SK-N-MC (cell line): ENCODE measurements at regions not wholly inside any gene's neighbourhood (a gene's known extent, or its start where the extent isn't known, plus 50 kb on each side); places are given as distances from the start of the nearest gene placed in this dataset.

Experiments
- DNase-seq: peaks from one replicate; pipeline ENCODE4 v3.0.0-alpha.2; 2011; ENCODE audit warnings: low read depth, low spot score
- H3K27ac ChIP-seq: fragments of 200-600 bp; sonication (generic); 2 replicates; pipeline ENCODE4 v1.5.1; 2016; ENCODE audit warnings: mixed run types
- H3K36me3 ChIP-seq: fragments of 200-600 bp; sonication (generic); 2 replicates; pipeline ENCODE4 v1.6.1; 2017; ENCODE audit warnings: antibody characterized with exemption, low read length, mixed read lengths; ENCODE audit not compliant: insufficient read depth
- H3K4me3 ChIP-seq: fragments of 200-600 bp; sonication (generic); 2 replicates; pipeline ENCODE4 v1.5.1; 2016
- H3K9ac ChIP-seq: fragments of 200-600 bp; sonication (generic); 2 replicates; pipeline ENCODE4 v1.8.0; 2017; ENCODE audit warnings: mixed run types, mixed read lengths; ENCODE audit not compliant: insufficient read length
- H3K9me3 ChIP-seq: fragments of 200-600 bp; sonication (generic); 2 replicates; pipeline ENCODE4 v1.6.1; 2017; ENCODE audit warnings: low read depth, mild to moderate bottlenecking, antibody characterized with exemption, low read length, moderate library complexity, mixed read lengths
- EZH2 ChIP-seq: fragments of 200-600 bp; sonication (generic); IDR thresholded peaks from one replicate; pipeline ENCODE4 v1.6.1; 2017; ENCODE audit warnings: antibody characterized with exemption
- FOXP2 ChIP-seq: optimal IDR thresholded peaks from 2 replicates; pipeline ENCODE3; 2011; ENCODE audit warnings: mild to moderate bottlenecking, moderate library complexity; ENCODE audit not compliant: insufficient read depth; ENCODE audit errors: extremely low read length, control extremely low read depth
- POLR2AphosphoS5 ChIP-seq: IDR thresholded peaks from 2 replicates; pipeline ENCODE4 v1.6.1; 2012; ENCODE audit warnings: mild to moderate bottlenecking, low read depth, low read length, borderline replicate concordance

- no peaks in the 10 kb centered on the region for H3K36me3 ChIP-seq
- peak; percentile 52 for DNase-seq
- H3K4me3 ChIP-seq, result no peak overlapping the region
- 0 out of 2 replicates have a peak, but pooled peaks cover 4% of the 10 kb centered on the region for H3K9me3 ChIP-seq
- no peak for TF ChIP-seq EZH2
- TF ChIP-seq FOXP2, result no peak
- TF ChIP-seq POLR2AphosphoS5, result no peak
- no peak overlapping the region for H3K9ac ChIP-seq
- H3K27ac ChIP-seq, result no peak overlapping the region
Observed at GRCh38 chr1:14182856-14183255, 415.6 kb upstream of the KAZN start.

GRCh38 chr1:14183329-14183728, 415.2 kb upstream of the KAZN start:
- Histone ChIP-seq H3K9me3 (0 out of 2 replicates have a peak, but pooled peaks cover 4% of the 10 kb centered on the region), H3K4me3 (no peak overlapping the region), H3K9ac (no peak overlapping the region), H3K36me3 (no peaks in the 10 kb centered on the region), H3K27ac (no peak overlapping the region)
- no peak for DNase-seq
- TF ChIP-seq EZH2, result no peak
- no peak for TF ChIP-seq POLR2AphosphoS5
- no peak for TF ChIP-seq FOXP2

GRCh38 chr1:14184454-14184853, 414.0 kb upstream of the KAZN start:
- TF ChIP-seq POLR2AphosphoS5, result no peak
- no peak for TF ChIP-seq FOXP2
- TF ChIP-seq EZH2, result no peak
- DNase-seq, result no peak

DNA sequence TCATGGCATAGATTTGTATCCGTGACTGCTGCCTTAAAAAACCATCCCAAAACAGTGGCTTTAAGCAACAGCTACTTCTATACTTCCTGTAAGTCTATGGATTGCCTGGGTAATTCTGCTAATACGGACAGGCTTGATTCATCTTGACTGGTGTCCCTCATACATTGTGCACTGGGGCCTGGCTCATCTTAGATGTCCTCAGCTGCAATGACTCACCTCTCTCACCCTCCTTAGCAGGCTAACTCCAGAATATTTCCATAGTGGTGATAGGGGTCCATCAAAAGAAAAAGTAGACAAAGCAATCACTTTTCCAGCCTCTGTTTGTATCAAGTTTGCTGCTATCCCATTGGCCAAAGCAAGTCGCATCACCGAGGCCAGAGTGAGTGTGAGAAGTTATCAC, 409.1 kb upstream of the KAZN start:
- DNase-seq, result no peak
- Histone ChIP-seq H3K4me3 (no peak overlapping the region), H3K9ac (no peak overlapping the region), H3K36me3 (no peaks in the 10 kb centered on the region), H3K9me3 (no peaks in the 10 kb centered on the region), H3K27ac (no peak overlapping the region)
- no peak for TF ChIP-seq POLR2AphosphoS5
- TF ChIP-seq EZH2, result no peak
- TF ChIP-seq FOXP2, result no peak

More at GRCh38 chr1:14184454-14184853, 414.0 kb upstream of the KAZN start:
- H3K4me3 ChIP-seq, result no peak overlapping the region
- no peaks in the 10 kb centered on the region for H3K9me3 ChIP-seq
- no peak overlapping the region for H3K27ac ChIP-seq
- no peak overlapping the region for H3K9ac ChIP-seq
- no peaks in the 10 kb centered on the region for H3K36me3 ChIP-seq

- Histone ChIP-seq H3K4me3 (no peak overlapping the region), H3K27ac (no peak overlapping the region), H3K9me3 (no peaks in the 10 kb centered on the region), H3K36me3 (no peaks in the 10 kb centered on the region), H3K9ac (no peak overlapping the region)
- TF ChIP-seq POLR2AphosphoS5 (no peak), EZH2 (no peak), FOXP2 (no peak)
- DNase-seq, result no peak
Observed at GRCh38 chr1:14190508-14190907, 408.0 kb upstream of the KAZN start.

- TF ChIP-seq FOXP2 (no peak), EZH2 (no peak), POLR2AphosphoS5 (no peak)
- no peak overlapping the region for H3K4me3 ChIP-seq
- no peak for DNase-seq
Observed at GRCh38 chr1:14194511-14194910, 404.0 kb upstream of the KAZN start.

DNA sequence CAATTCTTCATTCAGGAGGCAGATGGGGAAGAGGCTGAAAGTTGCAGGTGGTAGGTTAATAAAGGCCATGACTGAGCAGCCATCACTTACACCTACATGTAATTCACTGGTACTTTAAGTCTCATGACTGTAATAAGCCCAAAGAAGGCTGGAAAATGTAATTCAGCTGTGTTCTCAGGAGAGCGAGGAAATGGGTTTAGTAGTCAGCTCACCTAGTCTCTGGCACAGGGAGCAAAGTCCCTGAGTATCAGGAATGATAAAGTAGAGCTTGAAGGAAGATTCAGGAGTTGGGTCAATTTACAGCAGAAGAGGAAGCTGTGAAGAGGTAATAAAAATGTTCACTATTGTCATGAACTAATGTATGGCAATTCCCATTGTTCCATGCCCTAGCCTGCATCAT, 393.4 kb upstream of the KAZN start:
- no peak for DNase-seq
- Histone ChIP-seq H3K27ac (no peak overlapping the region), H3K9me3 (no peaks in the 10 kb centered on the region), H3K9ac (no peak overlapping the region), H3K4me3 (no peak overlapping the region), H3K36me3 (no peaks in the 10 kb centered on the region)
- no peak for TF ChIP-seq EZH2
- TF ChIP-seq FOXP2, result no peak
- no peak for TF ChIP-seq POLR2AphosphoS5

More at GRCh38 chr1:14194511-14194910, 404.0 kb upstream of the KAZN start:
- Histone ChIP-seq H3K27ac (no peak overlapping the region), H3K36me3 (no peaks in the 10 kb centered on the region), H3K9ac (no peak overlapping the region), H3K9me3 (no peaks in the 10 kb centered on the region)

DNA sequence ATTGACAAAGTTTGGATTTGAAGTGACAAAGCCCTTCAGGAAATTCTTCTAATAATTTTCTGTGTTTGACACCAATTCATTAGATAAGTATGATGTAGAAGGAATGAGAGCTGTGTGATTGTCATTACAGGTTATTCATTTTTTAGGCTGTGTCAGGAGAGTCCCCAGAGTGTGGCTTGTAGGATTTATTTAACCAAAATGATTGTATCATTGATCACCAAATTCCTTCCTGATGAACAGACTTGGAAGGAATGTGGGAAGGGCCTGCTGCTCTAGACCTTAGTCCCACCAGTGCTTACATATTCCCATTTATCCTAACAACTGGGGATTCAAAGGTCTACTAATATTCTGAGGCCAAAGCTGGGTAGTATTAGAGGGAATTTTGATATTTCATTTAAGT, 383.3 kb upstream of the KAZN start:
- DNase-seq, result no peak
- H3K9me3 ChIP-seq, result no peaks in the 10 kb centered on the region
- no peak overlapping the region for H3K4me3 ChIP-seq
- no peaks in the 10 kb centered on the region for H3K36me3 ChIP-seq
- H3K27ac ChIP-seq, result no peak overlapping the region
- TF ChIP-seq POLR2AphosphoS5 (no peak), FOXP2 (no peak), EZH2 (no peak)
- no peak overlapping the region for H3K9ac ChIP-seq

DNA sequence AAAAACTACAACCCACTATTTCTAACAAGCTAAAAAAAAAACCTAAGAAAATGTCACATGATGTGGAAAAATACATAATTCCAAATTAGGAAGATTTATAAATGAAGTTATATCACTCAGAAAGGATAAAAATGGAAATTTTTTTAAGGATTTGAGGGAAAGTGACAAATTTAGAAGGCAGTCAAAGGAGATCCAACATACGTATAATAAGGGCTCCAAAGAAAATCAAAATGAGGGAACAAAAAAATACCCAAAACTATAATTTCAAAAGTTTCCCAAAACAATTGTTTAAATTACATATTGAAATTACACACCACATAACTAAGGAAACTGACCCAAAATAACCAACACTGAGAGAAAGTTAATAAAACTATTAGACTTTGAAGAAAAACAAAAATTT, 381.1 kb upstream of the KAZN start:
- DNase-seq, result no peak
- no peak for TF ChIP-seq EZH2
- no peak for TF ChIP-seq FOXP2
- TF ChIP-seq POLR2AphosphoS5, result no peak
- Histone ChIP-seq H3K9ac (no peak overlapping the region), H3K27ac (no peak overlapping the region), H3K9me3 (no peaks in the 10 kb centered on the region), H3K4me3 (no peak overlapping the region), H3K36me3 (no peaks in the 10 kb centered on the region)
